DLD1 (cell line): ENCODE measurements at regions not wholly inside any gene's neighbourhood (a gene's known extent, or its start where the extent isn't known, plus 50 kb on each side); places are given as distances from the start of the nearest gene placed in this dataset.
"Not testable (repeated sequence)": the region's sequence is repeated elsewhere in the genome, so short reads cannot be mapped to it uniquely, and the experiment has no call there.

Source experiments
- in situ Hi-C: cut with HindIII; loops from 2 replicates; pipeline ENCODE4 v1.10.0; 2017; ENCODE audit warnings: low sequenced_read_pairs

- in situ Hi-C loops = no loop called here
Observed at GRCh38 chr11:116033931-116034553, 529.8 kb upstream of the CADM1 start.

GRCh38 chr11:116030697-116031331 lies 526.6 kb upstream of the CADM1 start:
- in situ Hi-C loops = no loop called here

GRCh38 chr11:116028506-116028905 lies 524.3 kb upstream of the CADM1 start:
- in situ Hi-C loops = not testable (repeated sequence)

- in situ Hi-C loops = no loop called here
Observed at GRCh38 chr11:115999437-115999836, 495.2 kb upstream of the CADM1 start.

DNA sequence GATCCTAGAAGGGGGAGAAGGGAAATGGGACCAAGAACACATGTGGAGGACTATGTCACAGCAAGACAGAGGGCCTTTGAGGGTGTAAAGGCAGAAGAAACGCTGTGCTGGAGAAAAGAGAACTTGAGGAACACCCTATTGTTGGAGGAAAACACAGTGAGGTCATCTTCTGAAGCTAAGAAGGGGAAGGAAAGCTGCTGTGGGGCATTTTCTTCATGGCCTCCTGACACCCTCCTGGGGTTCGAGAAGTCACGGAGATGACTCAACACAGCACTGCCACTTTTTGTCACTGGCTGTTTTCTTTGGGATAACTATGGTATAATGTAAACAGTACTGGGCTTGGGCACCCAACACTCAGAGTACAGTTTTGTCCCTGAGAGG lies 492.6 kb upstream of the CADM1 start:
- in situ Hi-C loops = no loop called here

DNA sequence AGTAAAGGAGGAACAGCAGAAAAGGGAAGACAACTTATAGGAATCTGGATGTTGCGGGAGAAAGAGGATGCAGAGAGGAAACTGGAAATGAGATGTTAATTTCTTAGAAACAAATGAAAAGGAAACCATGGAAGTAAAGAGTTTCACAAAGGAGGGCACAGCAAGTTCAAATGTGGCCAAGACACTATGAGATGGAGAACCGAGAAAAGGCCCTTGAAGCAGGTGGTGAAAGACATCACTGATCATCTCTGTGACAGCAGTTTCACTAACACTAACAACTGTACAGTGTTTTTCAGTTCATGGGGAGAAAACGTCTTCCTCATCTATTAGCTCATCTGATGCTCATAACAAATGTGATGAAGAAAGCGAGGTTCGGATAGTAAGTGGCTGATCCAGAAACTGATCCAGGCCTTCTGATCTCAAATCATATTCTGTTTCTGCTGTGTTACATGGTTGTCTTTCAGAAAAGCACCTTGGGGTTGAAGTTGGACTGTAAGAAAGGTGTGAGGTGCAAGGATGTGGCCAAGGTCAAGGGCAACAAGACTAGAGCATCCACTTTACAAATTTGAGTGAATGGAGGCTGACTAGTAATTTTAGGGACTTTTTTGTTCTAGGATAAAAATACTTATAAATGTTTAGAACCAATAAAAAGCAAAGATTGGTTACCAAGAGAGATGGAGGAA lies 492.1 kb upstream of the CADM1 start:
- in situ Hi-C loops = no loop called here

DNA sequence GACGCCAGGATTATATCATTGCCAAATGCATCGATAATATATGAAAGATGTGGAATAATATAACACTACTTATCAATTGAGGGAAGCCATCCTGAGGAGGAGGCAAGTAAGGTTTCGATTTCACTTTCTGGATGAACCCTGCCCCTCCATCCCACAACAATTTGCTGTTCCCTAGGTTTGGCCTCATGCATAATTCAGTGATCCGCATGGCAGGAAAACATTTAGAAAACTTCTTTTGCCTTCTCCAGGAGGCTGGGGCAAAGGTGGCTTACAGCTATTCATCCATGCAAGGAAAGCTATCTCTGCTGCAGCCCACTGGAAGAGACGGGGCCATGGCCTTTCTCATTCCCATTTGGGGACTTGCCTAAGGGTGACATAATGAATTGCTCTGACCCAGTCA lies 489.4 kb upstream of the CADM1 start:
- in situ Hi-C loops = no loop called here

DNA sequence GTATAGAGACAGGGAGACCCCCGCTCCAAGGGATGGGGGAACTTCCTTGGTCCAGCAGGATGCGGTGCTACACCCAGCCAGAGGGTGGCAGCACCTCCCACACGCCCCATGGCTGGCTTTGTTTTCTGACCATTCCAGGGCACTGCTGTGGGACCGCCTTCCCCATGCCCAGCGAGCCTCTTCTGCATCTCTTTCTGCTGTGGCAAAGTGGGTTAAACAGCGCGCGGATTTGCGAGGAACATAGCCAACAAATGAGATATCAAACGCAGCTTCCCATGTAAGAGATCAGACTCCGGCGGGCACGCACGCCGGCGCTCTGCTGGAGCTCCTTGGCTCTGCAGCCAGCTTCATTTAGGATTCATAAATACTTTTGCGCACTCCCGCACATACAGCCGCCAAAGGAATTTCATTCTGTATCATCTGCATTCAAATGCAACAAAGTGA lies 485.8 kb upstream of the CADM1 start:
- in situ Hi-C loops = no loop called here

DNA sequence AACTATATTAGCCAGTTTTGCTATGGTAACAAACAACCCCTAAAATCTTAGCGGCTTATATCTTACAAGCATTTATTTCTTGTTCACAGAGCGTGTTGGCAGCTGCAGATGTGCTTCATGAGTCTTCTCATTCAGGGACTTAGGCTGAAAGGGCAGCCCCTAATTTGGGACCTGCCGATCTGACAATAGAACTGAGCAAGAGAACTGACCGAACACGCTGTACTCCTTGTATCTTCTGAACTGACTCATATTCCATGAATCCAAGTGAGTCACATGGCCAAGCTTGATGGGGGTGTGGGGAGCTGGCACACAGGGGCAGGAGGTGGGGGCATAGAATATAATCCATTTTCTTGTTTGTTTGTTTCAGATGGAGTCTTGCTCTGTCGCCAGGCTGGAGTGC lies 481.7 kb upstream of the CADM1 start:
- in situ Hi-C loops = no loop called here

- in situ Hi-C loops = no loop called here
Observed at GRCh38 chr11:115984228-115984627, 480.0 kb upstream of the CADM1 start.

DNA sequence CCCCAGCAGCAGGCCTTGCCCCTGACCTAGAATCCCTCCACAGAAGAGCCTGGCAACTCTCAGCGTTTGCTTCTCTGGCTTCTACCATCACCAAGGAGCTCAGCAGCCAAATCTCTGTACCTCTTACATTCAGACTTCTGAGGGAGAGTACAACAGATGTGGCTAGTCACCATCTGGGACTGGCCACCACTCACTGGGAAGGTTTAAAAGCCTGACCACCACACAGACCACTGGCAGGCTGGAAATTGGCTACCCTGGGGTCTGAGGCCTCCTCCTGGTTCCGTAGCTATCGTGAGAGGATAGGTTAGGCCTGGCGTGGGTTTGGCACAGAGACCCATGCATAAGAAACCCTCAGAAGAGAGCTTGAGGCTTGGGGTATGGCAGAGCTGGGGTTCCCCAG lies 478.5 kb upstream of the CADM1 start:
- in situ Hi-C loops = no loop called here

DNA sequence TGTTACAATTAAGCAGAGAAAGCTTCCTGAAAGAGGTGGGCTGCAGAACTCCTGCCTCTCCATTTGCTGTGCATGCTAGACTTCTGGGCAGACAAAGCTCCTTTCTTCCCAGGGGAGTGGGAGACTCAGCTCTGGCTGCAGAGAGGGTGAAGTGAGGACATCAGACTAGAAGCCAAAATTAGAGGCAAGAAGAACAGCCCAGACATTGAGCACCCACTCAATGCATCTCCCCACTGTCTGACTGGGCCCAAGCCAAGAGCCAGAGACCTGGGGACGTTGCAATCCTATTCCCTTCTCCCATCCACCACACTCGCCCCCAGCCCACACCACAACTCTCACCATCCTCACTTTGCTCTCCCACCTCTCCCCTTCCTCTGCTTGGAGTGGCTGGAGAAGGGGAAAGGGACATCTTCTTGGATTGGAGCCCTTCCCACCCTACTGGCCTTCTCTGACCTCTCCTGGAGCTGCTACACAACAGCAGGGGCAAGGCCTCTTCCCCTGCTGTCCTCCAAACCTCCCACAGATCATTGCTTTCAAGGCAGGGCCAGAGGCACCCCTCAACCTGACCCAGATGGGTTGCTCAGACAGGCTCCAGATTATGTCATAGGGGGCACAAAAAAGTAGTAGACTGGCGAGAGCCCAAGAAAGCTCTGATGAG lies 477.7 kb upstream of the CADM1 start:
- in situ Hi-C loops = no loop called here

GRCh38 chr11:115981104-115981481 lies 476.9 kb upstream of the CADM1 start:
- in situ Hi-C loops = no loop called here

- in situ Hi-C loops = no loop called here
Observed at GRCh38 chr11:115980337-115981103, 476.3 kb upstream of the CADM1 start.

DNA sequence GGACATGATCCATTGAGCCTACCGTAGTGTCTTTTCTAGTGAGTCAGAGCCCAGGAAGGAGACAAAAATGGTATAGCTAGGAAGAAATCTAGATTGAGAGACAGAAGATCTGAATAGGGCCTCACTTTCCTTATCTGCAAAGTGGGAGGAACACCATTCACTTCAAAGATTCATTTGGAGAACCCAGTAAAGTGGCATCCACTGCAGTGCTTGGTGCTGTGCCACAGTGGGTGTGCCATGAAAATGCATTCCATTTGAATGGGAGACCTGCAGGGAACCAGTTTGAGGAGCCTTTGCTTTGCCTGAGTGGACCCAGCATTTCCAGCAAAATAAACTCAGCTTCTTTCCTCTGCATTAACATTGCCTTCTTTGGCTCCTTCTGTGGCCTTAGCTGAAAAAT lies 470.5 kb upstream of the CADM1 start:
- in situ Hi-C loops = loop anchor here (5.0 kb wide), 1 partner anchor 78 kb away; no protein-coding TSS in a partner anchor

DNA sequence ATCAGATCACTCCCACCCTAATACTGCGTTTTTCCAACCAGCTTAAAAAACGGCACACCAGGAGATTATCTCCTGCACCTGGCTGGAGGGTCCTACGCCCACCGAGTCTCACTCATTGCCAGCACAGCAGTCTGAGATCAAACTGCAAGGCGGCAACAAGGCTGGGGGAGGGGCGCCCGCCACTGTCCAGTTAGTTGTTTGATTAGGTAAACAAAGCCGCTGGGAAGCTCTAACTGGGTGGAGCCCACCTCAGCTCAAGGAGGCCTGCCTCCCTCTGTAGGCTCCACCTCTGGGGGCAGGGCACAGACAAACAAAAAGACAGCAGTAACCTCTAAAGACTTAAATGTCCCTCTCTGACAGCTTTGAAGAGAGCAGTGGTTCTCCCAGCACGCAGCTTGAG lies 463.0 kb upstream of the CADM1 start:
- in situ Hi-C loops = not testable (repeated sequence)

GRCh38 chr11:115965767-115966504 lies 461.7 kb upstream of the CADM1 start:
- in situ Hi-C loops = no loop called here

- in situ Hi-C loops = no loop called here
Observed at GRCh38 chr11:115964091-115964490, 459.9 kb upstream of the CADM1 start.

- in situ Hi-C loops = no loop called here
Observed at GRCh38 chr11:115963156-115963555, 458.9 kb upstream of the CADM1 start.
